ENCODE measurements at regions not wholly inside any gene's neighbourhood (a gene's known extent, or its start where the extent isn't known, plus 50 kb on each side); places are given as distances from the start of the nearest gene placed in this dataset.

- no peak for FAIRE-seq
- H3K27ac ChIP-seq (ENCODE audit: extremely low read length, insufficient read depth, low read length): no peak overlapping the region
- no peak overlapping the region for H2AFZ ChIP-seq (ENCODE audit: low read length)
- POLR2A ChIA-PET: no interaction called here
- intact Hi-C loops (cut with micrococcal nuclease; ENCODE audit: unreplicated experiment): no loop called here
- no peak overlapping the region for H3K9ac ChIP-seq (ENCODE audit: insufficient read depth, low read depth, low read length)
- peaks cover 0 to 1% of the 10 kb centered on the region in 2 experiments; a peak in 1 of 5 replicates for H3K27me3 ChIP-seq (ENCODE audit: control insufficient read depth in 1 of 2, insufficient read depth in 2 of 2, low read length in 2 of 2)
- no peak for ATAC-seq
- CTCF ChIA-PET (ENCODE audit: low intra/inter-chr PET ratio, low total read pairs): no interaction called here
- TF ChIP-seq GABPA (IDR thresholded peaks at IDR 0.05; ENCODE audit: low read depth, low read length) (0 out of 2 replicates have a peak, but pooled peaks have one; percentile 10), GABPA (CRISPR knock-in tag; IDR thresholded peaks at IDR 0.05; ENCODE audit: low read depth) (peak; percentile 30; the same call in 1 of the 2 replicates), ZNF615 (CRISPR knock-in tag; IDR thresholded peaks at IDR 0.05; ENCODE audit: borderline replicate concordance) (no peak)
- no peaks in the 10 kb centered on the region for H4K20me1 ChIP-seq (ENCODE audit: insufficient read depth, low read length)
- no peaks in the 10 kb centered on the region for H3K36me3 ChIP-seq (replicated peaks in 1 of 2; ENCODE audit: control insufficient read depth in 1 of 2, insufficient read depth in 2 of 2, low read length in 2 of 2)
- DNase-seq (ENCODE audit: low spot score): no peak
- H3K4me1 ChIP-seq (ENCODE audit: insufficient read depth, low read length): 0 out of 2 replicates have a peak, but pooled peaks cover 5% of the 10 kb centered on the region
- 2% methylated on average over 3 of the region's 3 CpGs for WGBS (ENCODE audit: low lambda C conversion rate)
- in situ Hi-C loops (cut with HindIII; ENCODE audit: extremely low pct_ligation_motif_present, low pct_unique_long_range_greater_than_20kb): no loop called here
- no peaks in the 10 kb centered on the region for H3K79me2 ChIP-seq (ENCODE audit: insufficient read depth, low read length)
- peak overlapping the region; percentile 18; the same call in 1 of the 2 replicates for H3K4me2 ChIP-seq (ENCODE audit: low read depth, low read length)
- H3K9me3 ChIP-seq (ENCODE audit: low read length): no peaks in the 10 kb centered on the region
- no peak overlapping the region for H3K4me3 ChIP-seq (replicated peaks in 1 of 3; ENCODE audit: insufficient read depth in 1 of 3, low read depth in 2 of 3, low read length in 3 of 3)
- no TSS peak for BruUV-seq (replicated peaks)
Measured at GRCh38 chr7:94763268-94763667, 107.3 kb upstream of the SGCE start.

DNA sequence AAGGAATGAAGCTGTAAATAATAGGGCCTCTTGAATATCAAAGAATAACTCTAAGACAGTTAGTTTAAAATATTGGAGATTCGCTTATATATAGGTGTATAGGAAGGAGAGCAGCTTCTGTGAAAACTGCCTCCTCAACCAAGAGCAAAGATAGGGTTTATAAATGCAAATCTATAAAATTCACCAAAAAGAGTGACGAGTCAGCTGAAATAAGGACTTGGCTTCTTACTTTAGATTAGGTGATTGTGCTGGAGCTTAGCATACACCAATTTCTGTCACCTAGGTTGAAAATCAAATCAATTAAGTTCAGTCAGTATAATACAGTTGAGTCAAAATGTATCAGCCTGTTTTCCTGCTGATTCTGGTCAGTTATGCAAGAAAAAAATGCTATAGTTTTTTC, 113.8 kb upstream of the SGCE start:
- H3K4me1 ChIP-seq (ENCODE audit: insufficient read depth, low read length): no peaks in the 10 kb centered on the region
- no TSS peak for BruUV-seq (replicated peaks)
- no peak overlapping the region for H3K4me2 ChIP-seq (ENCODE audit: low read depth, low read length)
- H2AFZ ChIP-seq (ENCODE audit: low read length): no peak overlapping the region
- POLR2A ChIA-PET: no interaction called here
- ATAC-seq (no peak), DNase-seq (ENCODE audit: low spot score) (no peak), FAIRE-seq (no peak)
- TF ChIP-seq MAFF (IDR thresholded peaks at IDR 0.05; ENCODE audit: low read depth, low read length) (peak; percentile 75), ZSCAN25 (CRISPR knock-in tag; IDR thresholded peaks at IDR 0.05) (no peak), MAFK (conservative IDR thresholded peaks at IDR 0.05 in 1 of 2, IDR thresholded peaks at IDR 0.05 in 1 of 2; ENCODE audit: low read length in 2 of 2) (peak; percentile 7 to 80; a peak in 3 of 4 replicates), ZFY (CRISPR knock-in tag; IDR thresholded peaks at IDR 0.05) (no peak)
- in situ Hi-C loops (cut with HindIII; ENCODE audit: extremely low pct_ligation_motif_present, low pct_unique_long_range_greater_than_20kb): no loop called here
- H3K27ac ChIP-seq (ENCODE audit: extremely low read length, insufficient read depth, low read length): no peak overlapping the region
- WGBS (ENCODE audit: low lambda C conversion rate): 27% methylated on average over 2 of the region's 2 CpGs
- H3K9ac ChIP-seq (ENCODE audit: insufficient read depth, low read depth, low read length): no peak overlapping the region
- H3K9me3 ChIP-seq (ENCODE audit: low read length): no peaks in the 10 kb centered on the region; the same call in none of the 2 replicates
- peaks cover 0 to 1% of the 10 kb centered on the region in 2 experiments; a peak in 1 of 5 replicates for H3K27me3 ChIP-seq (ENCODE audit: control insufficient read depth in 1 of 2, insufficient read depth in 2 of 2, low read length in 2 of 2)
- CTCF ChIA-PET (ENCODE audit: low intra/inter-chr PET ratio, low total read pairs): no interaction called here
- no peaks in the 10 kb centered on the region for H3K79me2 ChIP-seq (ENCODE audit: insufficient read depth, low read length)
- no peaks in the 10 kb centered on the region for H4K20me1 ChIP-seq (ENCODE audit: insufficient read depth, low read length)
- intact Hi-C loops (cut with micrococcal nuclease; ENCODE audit: unreplicated experiment): no loop called here
- no peak overlapping the region for H3K4me3 ChIP-seq (replicated peaks in 1 of 3; ENCODE audit: insufficient read depth in 1 of 3, low read depth in 2 of 3, low read length in 3 of 3)
- H3K36me3 ChIP-seq (replicated peaks in 1 of 2; ENCODE audit: control insufficient read depth in 1 of 2, insufficient read depth in 2 of 2, low read length in 2 of 2): no peaks in the 10 kb centered on the region
